Posterior cingulate gyrus (tissue), 11 donors: ENCODE measurements at regions not wholly inside any gene's neighbourhood (a gene's known extent, or its start where the extent isn't known, plus 50 kb on each side); places are given as distances from the start of the nearest gene placed in this dataset.
"Not testable (repeated sequence)": the region's sequence is repeated elsewhere in the genome, so short reads cannot be mapped to it uniquely, and the experiment has no call there.

Experiments used
- DNase-seq, 10 donors: peaks; one replicate each; pipeline versions ENCODE4 v3.0.0 to v3.0.0-alpha.2; 2020 to 2021; ENCODE audit warnings: mixed read lengths in 3 of 10
- intact Hi-C: fragments of 100-400 bp; cut with DNase I; formaldehyde crosslinking; loops from one replicate; pipeline ENCODE4 v1.15.1; 2023

GRCh38 chr4:141849367-141849766, 213.0 kb downstream of the IL15 start:
- intact Hi-C loops = no loop called here
- DNase-seq = no peak

- intact Hi-C loops = no loop called here
- no peak for DNase-seq
Observed at GRCh38 chr4:141849778-141850177, 213.4 kb downstream of the IL15 start.

GRCh38 chr4:141851246-141851891, 215.0 kb downstream of the IL15 start:
- intact Hi-C loops = no loop called here

GRCh38 chr4:141853091-141853764, 216.8 kb downstream of the IL15 start:
- no peak for DNase-seq
- intact Hi-C loops = no loop called here

More at GRCh38 chr4:141851246-141851891, 215.0 kb downstream of the IL15 start:
- DNase-seq = no peak

- DNase-seq = no peak
- intact Hi-C loops = no loop called here
Observed at GRCh38 chr4:141858437-141858836, 222.1 kb downstream of the IL15 start.

GRCh38 chr4:141860974-141861373, 224.6 kb downstream of the IL15 start:
- intact Hi-C loops = no loop called here
- DNase-seq = no peak

- no peak for DNase-seq
- intact Hi-C loops = no loop called here
Observed at GRCh38 chr4:141870152-141870551, 233.8 kb downstream of the IL15 start.

GRCh38 chr4:141871086-141871770, 234.8 kb downstream of the IL15 start:
- intact Hi-C loops = no loop called here

GRCh38 chr4:141882650-141883049, 246.3 kb downstream of the IL15 start:
- intact Hi-C loops = not testable (repeated sequence)

More at GRCh38 chr4:141871086-141871770, 234.8 kb downstream of the IL15 start:
- DNase-seq = no peak

GRCh38 chr4:141884070-141884469, 247.7 kb downstream of the IL15 start:
- intact Hi-C loops = no loop called here

More at GRCh38 chr4:141882650-141883049, 246.3 kb downstream of the IL15 start:
- DNase-seq = not testable (repeated sequence)

GRCh38 chr4:141885112-141885511, 248.7 kb downstream of the IL15 start:
- intact Hi-C loops = no loop called here
- DNase-seq = peak in 1 of 10 donors; percentile 54

More at GRCh38 chr4:141884070-141884469, 247.7 kb downstream of the IL15 start:
- DNase-seq = no peak

- intact Hi-C loops = no loop called here
- DNase-seq = no peak
Observed at GRCh38 chr4:141890279-141890678, 253.9 kb downstream of the IL15 start.

- no peak for DNase-seq
- intact Hi-C loops = no loop called here
Observed at GRCh38 chr4:141891260-141892120, 255.1 kb downstream of the IL15 start.

GRCh38 chr4:141896687-141897086, 260.3 kb downstream of the IL15 start:
- no peak for DNase-seq
- intact Hi-C loops = no loop called here

- intact Hi-C loops = no loop called here
- DNase-seq = no peak
Observed at GRCh38 chr4:141898346-141898745, 262.0 kb downstream of the IL15 start.

- intact Hi-C loops = no loop called here
- no peak for DNase-seq
Observed at GRCh38 chr4:141899103-141899502, 262.7 kb downstream of the IL15 start.

- intact Hi-C loops = no loop called here
- DNase-seq = no peak
Observed at GRCh38 chr4:141899541-141899940, 263.2 kb downstream of the IL15 start.

- DNase-seq = no peak
- intact Hi-C loops = no loop called here
Observed at GRCh38 chr4:141900856-141901255, 264.5 kb downstream of the IL15 start.

- intact Hi-C loops = no loop called here
- DNase-seq = no peak
Observed at GRCh38 chr4:141905751-141906150, 269.4 kb downstream of the IL15 start.

GRCh38 chr4:141909541-141909940, 273.2 kb downstream of the IL15 start:
- intact Hi-C loops = no loop called here
- DNase-seq = no peak

- intact Hi-C loops = no loop called here
- peak in 1 of 10 donors; percentile 3 for DNase-seq
Observed at GRCh38 chr4:141912831-141913230, 276.4 kb downstream of the IL15 start.
